ENCODE measurements at regions not wholly inside any gene's neighbourhood (a gene's known extent, or its start where the extent isn't known, plus 50 kb on each side); places are given as distances from the start of the nearest gene placed in this dataset.

GRCh38 chr18:51656249-51656648 lies 458.8 kb upstream of the MEX3C start:
- CTCF ChIA-PET, result no interaction called here
- Mint-ChIP-seq H3K4me1 (no peaks in the 10 kb centered on the region), H3K36me3 (no peaks in the 10 kb centered on the region), H3K27ac (no peak overlapping the region), H3K27me3 (no peaks in the 10 kb centered on the region), H3K4me3 (no peak overlapping the region), H3K9me3 (ENCODE audit: low read depth) (no peaks in the 10 kb centered on the region)
- no peak for ATAC-seq
- no peak for DNase-seq

GRCh38 chr18:51658436-51658835 lies 461.0 kb upstream of the MEX3C start:
- Mint-ChIP-seq H3K27me3 (peaks cover 2% of the 10 kb centered on the region), H3K27ac (no peak overlapping the region), H3K4me3 (no peak overlapping the region), H3K4me1 (no peaks in the 10 kb centered on the region), H3K9me3 (ENCODE audit: low read depth) (no peaks in the 10 kb centered on the region), H3K36me3 (no peaks in the 10 kb centered on the region)
- CTCF ChIA-PET, result no interaction called here
- DNase-seq, result no peak
- no peak for ATAC-seq

GRCh38 chr18:51659781-51660180 lies 462.3 kb upstream of the MEX3C start:
- Mint-ChIP-seq H3K27ac (no peak overlapping the region), H3K4me1 (no peaks in the 10 kb centered on the region), H3K36me3 (no peaks in the 10 kb centered on the region), H3K9me3 (ENCODE audit: low read depth) (no peaks in the 10 kb centered on the region), H3K4me3 (no peak overlapping the region), H3K27me3 (peaks cover 2% of the 10 kb centered on the region)
- DNase-seq (no peak), ATAC-seq (no peak)
- CTCF ChIA-PET, result no interaction called here

- Mint-ChIP-seq H3K9me3 (ENCODE audit: low read depth) (no peaks in the 10 kb centered on the region), H3K36me3 (no peaks in the 10 kb centered on the region), H3K27me3 (peaks cover 2% of the 10 kb centered on the region), H3K27ac (no peak overlapping the region), H3K4me1 (no peaks in the 10 kb centered on the region), H3K4me3 (no peak overlapping the region)
- CTCF ChIA-PET, result no interaction called here
- ATAC-seq, result no peak
- no peak for DNase-seq
These were observed 462.8 kb upstream of the MEX3C start for GRCh38 chr18:51660188-51660715.

DNA sequence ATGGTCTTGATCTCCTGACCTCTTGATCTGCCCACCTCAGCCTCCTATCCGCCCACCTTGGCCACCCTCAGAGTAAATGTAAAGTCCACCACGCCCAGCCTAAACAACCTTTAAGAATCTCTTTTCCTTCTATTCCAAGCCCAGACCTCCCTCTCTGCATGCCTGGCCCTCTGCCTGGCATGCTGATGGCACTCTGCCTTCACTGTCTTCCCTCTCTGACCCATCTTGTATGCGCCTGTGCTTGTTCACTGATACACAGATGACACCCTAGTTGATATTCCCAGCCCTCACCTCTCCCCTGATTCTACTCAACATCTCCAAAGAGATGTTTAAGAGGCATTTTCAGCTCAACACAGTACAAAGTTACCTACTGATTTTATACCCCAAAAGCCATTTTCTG lies 466.8 kb upstream of the MEX3C start:
- no peak overlapping the region for H3K27ac Mint-ChIP-seq
- H3K9me3 Mint-ChIP-seq (ENCODE audit: low read depth), result no peaks in the 10 kb centered on the region
- ATAC-seq, result no peak
- no peak overlapping the region for H3K4me3 Mint-ChIP-seq
- peaks cover 1% of the 10 kb centered on the region for H3K4me1 Mint-ChIP-seq
- no peaks in the 10 kb centered on the region for H3K36me3 Mint-ChIP-seq
- no peak for DNase-seq
- H3K27me3 Mint-ChIP-seq, result peaks cover 2% of the 10 kb centered on the region
- CTCF ChIA-PET, result no interaction called here

DNA sequence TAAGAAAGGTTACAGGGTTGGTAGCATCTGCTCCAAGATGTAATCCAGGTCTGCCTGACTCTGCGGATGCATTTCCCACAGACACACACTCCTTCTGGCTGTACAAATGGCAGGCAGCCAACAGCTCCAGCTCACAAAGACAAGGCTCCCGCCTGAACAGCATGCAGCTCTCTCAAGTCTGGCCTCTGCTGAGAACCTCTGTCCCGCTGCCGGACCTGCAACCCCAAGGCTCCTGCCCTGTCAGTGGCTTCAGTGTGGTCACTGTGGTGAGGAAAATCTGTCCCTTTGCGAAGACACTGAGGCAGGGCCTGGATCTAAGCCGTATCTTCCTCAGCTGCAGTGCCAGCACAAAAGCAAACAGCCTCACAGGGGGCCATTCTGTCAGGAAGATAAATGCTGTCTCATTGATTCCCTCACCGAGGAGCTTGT lies 469.3 kb upstream of the MEX3C start:
- CTCF ChIA-PET, result no interaction called here
- no peak overlapping the region for H3K4me3 Mint-ChIP-seq
- H3K27me3 Mint-ChIP-seq, result peaks cover 2% of the 10 kb centered on the region
- no peaks in the 10 kb centered on the region for H3K36me3 Mint-ChIP-seq
- DNase-seq (no peak), ATAC-seq (no peak)
- H3K4me1 Mint-ChIP-seq, result peaks cover 1% of the 10 kb centered on the region
- no peak overlapping the region for H3K27ac Mint-ChIP-seq
- no peaks in the 10 kb centered on the region for H3K9me3 Mint-ChIP-seq (ENCODE audit: low read depth)

DNA sequence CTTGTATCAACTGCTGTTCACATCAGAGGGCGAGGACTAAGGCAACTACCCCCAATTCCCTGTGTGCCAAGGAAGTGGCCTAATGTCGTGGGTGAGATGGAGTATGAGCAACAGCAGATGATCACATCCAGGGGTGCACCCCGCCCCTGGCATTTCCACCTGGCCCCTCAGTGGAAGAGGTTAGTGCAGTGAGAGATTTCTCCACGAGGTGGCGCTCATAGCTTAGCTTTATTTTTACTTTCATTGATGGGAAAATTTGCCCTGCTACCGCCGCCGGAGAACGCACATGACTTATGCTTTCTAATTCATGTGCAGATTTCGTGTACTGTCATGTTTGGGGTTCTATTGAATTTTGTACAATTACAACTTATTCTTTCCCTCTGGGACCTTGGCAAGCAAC lies 470.6 kb upstream of the MEX3C start:
- peak; percentile 61 for DNase-seq
- no peak overlapping the region for H3K4me3 Mint-ChIP-seq
- ATAC-seq, result no peak
- no peak overlapping the region for H3K27ac Mint-ChIP-seq
- H3K9me3 Mint-ChIP-seq (ENCODE audit: low read depth), result no peaks in the 10 kb centered on the region
- H3K27me3 Mint-ChIP-seq, result no peaks in the 10 kb centered on the region
- CTCF ChIA-PET, result interaction anchor here (0.6 to 1.6 kb wide), 3 partner anchors 16 to 47 kb away, joined by 3 to 5 read pairs (median 3); no protein-coding TSS in a partner anchor
- H3K36me3 Mint-ChIP-seq, result no peaks in the 10 kb centered on the region
- H3K4me1 Mint-ChIP-seq, result peaks cover 1% of the 10 kb centered on the region

- ATAC-seq (no peak), DNase-seq (no peak)
- Mint-ChIP-seq H3K4me1 (peaks cover 1% of the 10 kb centered on the region), H3K9me3 (ENCODE audit: low read depth) (no peaks in the 10 kb centered on the region), H3K27ac (no peak overlapping the region), H3K36me3 (no peaks in the 10 kb centered on the region), H3K27me3 (no peaks in the 10 kb centered on the region), H3K4me3 (no peak overlapping the region)
- CTCF ChIA-PET, result interaction anchor here (0.6 to 1.6 kb wide), 3 partner anchors 17 to 47 kb away, joined by 3 to 5 read pairs (median 3); no protein-coding TSS in a partner anchor
These were observed 471.1 kb upstream of the MEX3C start for GRCh38 chr18:51668607-51669006.

- no peak overlapping the region for H3K27ac Mint-ChIP-seq
- DNase-seq (no peak), ATAC-seq (no peak)
- no peaks in the 10 kb centered on the region for H3K36me3 Mint-ChIP-seq
- H3K9me3 Mint-ChIP-seq (ENCODE audit: low read depth), result no peaks in the 10 kb centered on the region
- no peaks in the 10 kb centered on the region for H3K4me1 Mint-ChIP-seq
- no peaks in the 10 kb centered on the region for H3K27me3 Mint-ChIP-seq
- H3K4me3 Mint-ChIP-seq, result no peak overlapping the region
- CTCF ChIA-PET, result no interaction called here
These were observed 489.1 kb upstream of the MEX3C start for GRCh38 chr18:51686590-51686989.

DNA sequence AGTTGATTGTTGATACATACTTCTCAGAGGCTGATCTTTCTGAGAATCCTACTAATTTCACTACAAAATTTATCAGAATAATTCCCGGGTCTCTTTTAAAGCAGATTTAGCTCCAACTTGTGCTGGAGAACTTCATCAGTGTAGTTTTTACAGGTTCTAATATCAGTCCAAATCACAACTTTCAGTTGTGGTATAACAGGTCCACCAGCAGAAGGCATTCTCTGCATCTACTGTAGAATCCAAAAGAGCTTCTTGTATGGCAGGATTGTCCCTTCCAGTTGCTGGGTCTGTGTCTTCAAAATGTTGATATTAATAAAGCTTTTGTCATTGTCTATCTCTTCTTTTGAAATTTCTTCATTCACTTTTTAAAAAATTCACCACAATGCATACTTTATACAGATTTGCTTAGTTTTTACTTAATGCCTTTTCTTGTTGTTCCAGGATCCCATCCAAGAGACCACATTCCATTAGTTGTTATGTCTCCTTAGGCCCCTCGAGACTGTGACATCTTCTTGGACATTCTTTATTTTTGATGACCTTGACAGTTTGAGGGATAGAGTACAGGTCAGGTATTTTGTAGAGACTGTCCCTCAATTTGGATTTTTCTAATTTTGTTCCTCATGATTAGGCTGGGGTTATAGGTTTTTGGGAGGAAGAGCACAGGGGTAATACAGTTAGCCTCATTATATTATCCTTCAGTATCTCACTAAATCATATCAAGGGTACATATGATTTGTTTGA lies 490.5 kb upstream of the MEX3C start:
- Mint-ChIP-seq H3K4me1 (no peaks in the 10 kb centered on the region), H3K36me3 (no peaks in the 10 kb centered on the region), H3K9me3 (ENCODE audit: low read depth) (no peaks in the 10 kb centered on the region), H3K4me3 (no peak overlapping the region), H3K27me3 (no peaks in the 10 kb centered on the region), H3K27ac (no peak overlapping the region)
- CTCF ChIA-PET, result interaction anchor here (1.7 kb wide), 1 partner anchor 20 kb away, joined by 3 read pairs; no protein-coding TSS in a partner anchor
- DNase-seq, result no peak
- no peak for ATAC-seq

GRCh38 chr18:51692612-51693011 lies 495.1 kb upstream of the MEX3C start:
- Mint-ChIP-seq H3K4me3 (no peak overlapping the region), H3K9me3 (ENCODE audit: low read depth) (no peaks in the 10 kb centered on the region), H3K36me3 (no peaks in the 10 kb centered on the region), H3K4me1 (no peaks in the 10 kb centered on the region), H3K27me3 (no peaks in the 10 kb centered on the region), H3K27ac (no peak overlapping the region)
- DNase-seq (no peak), ATAC-seq (no peak)
- CTCF ChIA-PET, result no interaction called here

- no peak for ATAC-seq
- CTCF ChIA-PET, result no interaction called here
- Mint-ChIP-seq H3K4me1 (no peaks in the 10 kb centered on the region), H3K4me3 (no peak overlapping the region), H3K27me3 (no peaks in the 10 kb centered on the region), H3K27ac (no peak overlapping the region), H3K9me3 (ENCODE audit: low read depth) (peaks cover 9% of the 10 kb centered on the region), H3K36me3 (no peaks in the 10 kb centered on the region)
- no peak for DNase-seq
These were observed 513.9 kb upstream of the MEX3C start for GRCh38 chr18:51711298-51711889.

- H3K4me1 Mint-ChIP-seq, result no peaks in the 10 kb centered on the region
- CTCF ChIA-PET, result no interaction called here
- DNase-seq (no peak), ATAC-seq (no peak)
- no peaks in the 10 kb centered on the region for H3K27me3 Mint-ChIP-seq
- H3K9me3 Mint-ChIP-seq (ENCODE audit: low read depth), result peaks cover 2% of the 10 kb centered on the region
- no peaks in the 10 kb centered on the region for H3K36me3 Mint-ChIP-seq
- no peak overlapping the region for H3K27ac Mint-ChIP-seq
- H3K4me3 Mint-ChIP-seq, result no peak overlapping the region
These were observed 515.3 kb upstream of the MEX3C start for GRCh38 chr18:51712821-51713220.

- Mint-ChIP-seq H3K36me3 (no peaks in the 10 kb centered on the region), H3K27me3 (no peaks in the 10 kb centered on the region), H3K27ac (no peak overlapping the region), H3K4me3 (no peak overlapping the region), H3K9me3 (ENCODE audit: low read depth) (peaks cover 2% of the 10 kb centered on the region), H3K4me1 (no peaks in the 10 kb centered on the region)
- ATAC-seq, result no peak
- no peak for DNase-seq
- CTCF ChIA-PET, result no interaction called here
These were observed 518.8 kb upstream of the MEX3C start for GRCh38 chr18:51716277-51716676.

Measured in activated CD8-positive, alpha-beta memory T cell treated with anti-CD3 and anti-CD28 coated beads, Interleukin-2, amount 10 ng/mL, durations not matched to agents 7 days and 5 days (primary cell).